ENCODE measurements at regions not wholly inside any gene's neighbourhood (a gene's known extent, or its start where the extent isn't known, plus 50 kb on each side); places are given as distances from the start of the nearest gene placed in this dataset.
"Not testable (repeated sequence)": the region's sequence is repeated elsewhere in the genome, so short reads cannot be mapped to it uniquely, and the experiment has no call there.

- H3K4me3 ChIP-seq (ENCODE audit: low read depth, low read length), result no peak overlapping the region
- TF ChIP-seq, protein P1, sequence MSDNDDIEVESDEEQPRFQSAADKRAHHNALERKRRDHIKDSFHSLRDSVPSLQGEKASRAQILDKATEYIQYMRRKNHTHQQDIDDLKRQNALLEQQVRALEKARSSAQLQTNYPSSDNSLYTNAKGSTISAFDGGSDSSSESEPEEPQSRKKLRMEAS (IDR thresholded peaks at IDR 0.05; ENCODE audit: low read depth, low read length), result no peak
- TF ChIP-seq CTCF (IDR thresholded peaks at IDR 0.05; ENCODE audit: low read depth, low read length), result no peak
- no peak for TF ChIP-seq MYC (IDR thresholded peaks at IDR 0.05; ENCODE audit: low read depth, low read length)
- no peak for TF ChIP-seq POLR2A (IDR thresholded peaks at IDR 0.05; ENCODE audit: extremely low read depth, insufficient read length)
- no peak for DNase-seq (ENCODE audit: low read depth)
Observed at GRCh38 chr5:12099296-12099695, 195.1 kb upstream of the CTNND2 start.

DNA sequence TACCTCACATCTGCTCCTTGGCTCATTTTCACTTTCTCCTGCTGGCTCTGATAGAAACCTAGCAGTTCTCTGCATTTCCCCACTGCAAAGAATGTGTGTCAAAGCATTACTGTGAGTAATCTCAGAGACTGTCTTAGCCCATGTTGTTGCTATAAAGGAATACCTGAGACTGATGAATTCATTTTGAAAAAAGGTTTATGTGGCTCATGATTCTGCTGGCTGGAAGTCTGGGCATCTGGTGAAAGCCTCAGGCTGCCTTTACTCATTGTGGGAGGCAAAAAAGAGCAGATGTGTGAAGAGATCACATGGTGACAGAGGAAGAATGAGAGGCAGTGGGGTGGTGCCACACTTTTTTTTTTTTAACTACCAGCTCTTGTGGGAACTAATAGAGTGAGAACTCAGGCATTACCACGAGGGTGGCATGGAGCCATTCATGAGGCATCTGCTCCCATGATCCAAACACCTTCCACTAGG lies 191.6 kb upstream of the CTNND2 start:
- TF ChIP-seq POLR2A (IDR thresholded peaks at IDR 0.05; ENCODE audit: extremely low read depth, insufficient read length) (no peak), CTCF (IDR thresholded peaks at IDR 0.05; ENCODE audit: low read depth, low read length) (no peak), MYC (IDR thresholded peaks at IDR 0.05; ENCODE audit: low read depth, low read length) (no peak)
- TF ChIP-seq, protein P1 (IDR thresholded peaks at IDR 0.05; ENCODE audit: low read depth, low read length), result no peak
- no peak overlapping the region for H3K4me3 ChIP-seq (ENCODE audit: low read depth, low read length)
- no peak for DNase-seq (ENCODE audit: low read depth)

DNA sequence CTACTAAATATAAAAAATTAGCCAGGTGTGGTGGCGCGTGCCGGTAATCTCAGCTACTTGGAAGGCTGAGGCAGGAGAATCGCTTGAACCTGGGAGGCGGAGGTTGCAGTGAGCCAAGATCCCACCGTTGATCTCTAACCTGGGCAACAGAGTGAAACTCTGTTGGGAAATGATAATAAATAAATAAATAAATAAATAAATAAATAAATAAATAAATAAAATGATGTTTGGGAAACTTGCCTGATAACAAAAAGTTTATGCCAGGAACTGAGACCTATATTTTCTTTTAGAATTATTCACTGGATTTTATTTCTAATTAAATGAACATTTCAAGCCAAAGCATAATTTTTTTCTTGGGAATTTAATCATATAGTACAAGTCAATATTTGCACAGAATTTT lies 189.3 kb upstream of the CTNND2 start:
- no peak for DNase-seq (ENCODE audit: low read depth)
- no peak overlapping the region for H3K4me3 ChIP-seq (ENCODE audit: low read depth, low read length)
- TF ChIP-seq POLR2A (IDR thresholded peaks at IDR 0.05; ENCODE audit: extremely low read depth, insufficient read length), result no peak
- TF ChIP-seq, protein P1 (IDR thresholded peaks at IDR 0.05; ENCODE audit: low read depth, low read length), result no peak
- TF ChIP-seq CTCF (IDR thresholded peaks at IDR 0.05; ENCODE audit: low read depth, low read length), result no peak
- no peak for TF ChIP-seq MYC (IDR thresholded peaks at IDR 0.05; ENCODE audit: low read depth, low read length)

- TF ChIP-seq POLR2A (IDR thresholded peaks at IDR 0.05; ENCODE audit: extremely low read depth, insufficient read length) (no peak), CTCF (IDR thresholded peaks at IDR 0.05; ENCODE audit: low read depth, low read length) (no peak), MYC (IDR thresholded peaks at IDR 0.05; ENCODE audit: low read depth, low read length) (no peak)
- TF ChIP-seq, protein P1 (IDR thresholded peaks at IDR 0.05; ENCODE audit: low read depth, low read length), result no peak
- no peak overlapping the region for H3K4me3 ChIP-seq (ENCODE audit: low read depth, low read length)
- no peak for DNase-seq (ENCODE audit: low read depth)
Observed at GRCh38 chr5:12080761-12081160, 176.5 kb upstream of the CTNND2 start.

GRCh38 chr5:12078286-12078685 lies 174.0 kb upstream of the CTNND2 start:
- not testable (repeated sequence) for DNase-seq (ENCODE audit: low read depth); H3K4me3 ChIP-seq (ENCODE audit: low read depth, low read length)

DNA sequence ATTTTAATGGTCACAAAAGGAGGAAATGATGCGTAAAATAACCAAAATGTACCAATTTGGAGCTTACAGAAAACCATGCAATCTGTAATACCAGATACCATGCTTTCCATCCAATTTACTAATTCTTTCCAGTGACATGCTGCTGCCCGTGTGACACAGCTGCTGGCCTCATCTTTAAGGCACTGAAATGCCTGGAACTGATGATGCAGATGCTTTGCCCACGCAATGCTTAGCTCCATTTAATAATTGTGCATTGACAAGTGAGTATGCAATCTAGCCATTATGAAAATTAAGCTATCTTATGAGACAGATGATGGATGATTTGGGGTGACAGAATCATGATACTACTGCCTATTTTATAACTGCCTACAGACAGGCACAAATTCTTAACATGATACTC lies 169.2 kb upstream of the CTNND2 start:
- no peak for DNase-seq (ENCODE audit: low read depth)
- TF ChIP-seq CTCF (IDR thresholded peaks at IDR 0.05; ENCODE audit: low read depth, low read length) (no peak), POLR2A (IDR thresholded peaks at IDR 0.05; ENCODE audit: extremely low read depth, insufficient read length) (no peak), MYC (IDR thresholded peaks at IDR 0.05; ENCODE audit: low read depth, low read length) (no peak)
- TF ChIP-seq, protein P1 (IDR thresholded peaks at IDR 0.05; ENCODE audit: low read depth, low read length), result no peak
- no peak overlapping the region for H3K4me3 ChIP-seq (ENCODE audit: low read depth, low read length)
